Stimulated activated CD4-positive, alpha-beta T cell treated with anti-CD3 and anti-CD28 coated beads, Interleukin-15, amount 100 ng/mL, for 1 hour (primary cell): ENCODE measurements at regions not wholly inside any gene's neighbourhood (a gene's known extent, or its start where the extent isn't known, plus 50 kb on each side); places are given as distances from the start of the nearest gene placed in this dataset.
A peak's percentile ranks its signal among the peaks of the same experiment; 100 is the strongest.

Experiments
- DNase-seq, 2 donors: peaks; one replicate each; pipeline ENCODE4 v3.0.0-alpha.2; 2020; ENCODE audit warnings: low read depth in 1 of 2, low spot score in 1 of 2

DNA sequence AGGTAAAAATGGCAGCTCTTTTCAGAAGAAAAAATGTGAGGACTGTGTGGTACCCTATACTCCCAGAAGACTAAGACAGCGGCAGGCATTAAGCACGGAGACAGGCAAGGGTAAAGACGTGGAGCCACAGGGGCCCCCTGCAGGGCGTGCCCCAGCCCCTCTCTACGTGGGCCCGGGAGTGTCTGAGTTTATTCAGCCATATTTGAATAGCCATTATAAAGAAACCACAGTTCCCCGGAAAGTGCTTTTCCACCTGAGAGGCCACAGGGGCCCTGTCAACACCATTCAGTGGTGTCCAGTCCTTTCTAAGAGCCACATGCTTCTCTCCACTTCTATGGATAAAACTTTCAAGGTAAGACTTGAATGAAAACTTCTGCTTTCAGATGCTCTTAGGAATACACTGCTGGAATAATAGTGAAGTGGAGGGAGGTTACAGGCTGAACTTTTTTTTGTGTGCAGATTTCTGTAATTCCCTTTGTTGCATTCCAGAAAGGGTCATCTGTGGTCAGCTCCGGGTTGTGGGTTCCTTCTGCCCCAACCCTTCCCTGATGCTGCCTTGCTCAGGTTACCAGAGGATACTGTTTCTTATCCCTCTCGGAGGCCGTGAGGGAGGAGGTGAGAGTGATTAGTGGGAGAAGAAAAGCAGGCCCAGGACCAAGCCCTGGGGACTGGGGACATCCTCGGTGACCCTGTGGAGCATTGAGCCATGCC lies 58.4 kb downstream of the SLC25A47 start:
- no peak for DNase-seq

DNA sequence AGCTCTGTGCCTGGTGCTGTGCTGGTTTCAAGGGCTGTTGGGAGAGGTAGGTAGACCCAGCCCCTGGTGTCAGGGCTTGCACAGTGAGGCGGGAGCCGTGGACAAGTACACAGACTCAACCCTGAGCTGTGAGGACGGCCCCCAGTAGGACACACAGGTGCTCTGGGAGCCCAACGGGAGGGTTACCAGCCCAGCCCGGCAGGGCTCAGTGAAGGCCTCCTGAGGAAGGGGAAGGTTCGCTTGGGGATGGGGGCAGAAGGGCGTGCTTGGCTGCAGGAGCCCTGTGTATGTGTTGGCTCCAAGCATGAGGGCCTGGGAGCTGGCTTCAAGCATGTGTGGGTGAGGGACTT lies 58.9 kb downstream of the SLC25A47 start:
- no peak for DNase-seq

DNA sequence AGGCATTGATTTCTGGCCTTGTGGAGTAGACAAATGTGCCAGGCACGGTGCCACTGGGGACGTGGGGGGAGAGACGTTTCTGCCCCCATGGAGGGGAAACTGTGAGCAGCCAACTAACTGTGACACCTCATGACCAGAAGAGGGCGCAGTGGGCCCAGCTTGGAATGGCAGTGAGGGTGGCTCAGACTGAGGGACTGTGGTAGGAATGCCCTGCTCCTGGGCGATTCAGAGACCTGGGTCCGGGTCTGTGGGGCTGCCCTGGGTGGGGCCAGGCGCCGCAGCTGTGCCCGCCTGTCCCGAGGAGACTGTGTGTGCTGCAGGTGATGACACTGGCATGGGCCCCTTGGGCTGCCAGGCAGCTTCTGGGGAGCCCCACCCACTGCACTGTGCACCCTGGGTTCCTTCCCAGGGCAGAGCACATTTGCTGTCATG lies 60.6 kb downstream of the SLC25A47 start:
- peak; percentile 40 for DNase-seq

DNA sequence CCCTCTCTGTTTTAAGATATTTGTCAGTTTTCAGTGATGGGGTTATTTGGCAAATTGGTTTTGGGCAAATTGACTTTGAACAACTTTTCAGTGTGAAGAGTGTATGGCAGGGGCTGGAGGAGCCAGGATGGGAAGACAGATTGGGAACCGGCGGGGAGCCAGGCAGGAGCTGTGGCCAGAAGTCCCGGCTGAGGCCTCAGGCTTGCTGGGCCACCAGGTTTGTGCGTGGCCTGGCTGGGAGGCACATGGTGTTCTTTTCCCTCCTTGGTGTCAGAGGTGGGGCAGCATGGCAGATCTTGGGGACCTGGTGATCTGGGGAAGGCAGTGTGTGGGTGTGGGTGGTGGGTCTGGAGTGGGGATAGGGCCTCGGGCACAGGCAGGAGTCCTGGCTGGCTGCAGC lies 61.1 kb downstream of the SLC25A47 start:
- DNase-seq: no peak

DNA sequence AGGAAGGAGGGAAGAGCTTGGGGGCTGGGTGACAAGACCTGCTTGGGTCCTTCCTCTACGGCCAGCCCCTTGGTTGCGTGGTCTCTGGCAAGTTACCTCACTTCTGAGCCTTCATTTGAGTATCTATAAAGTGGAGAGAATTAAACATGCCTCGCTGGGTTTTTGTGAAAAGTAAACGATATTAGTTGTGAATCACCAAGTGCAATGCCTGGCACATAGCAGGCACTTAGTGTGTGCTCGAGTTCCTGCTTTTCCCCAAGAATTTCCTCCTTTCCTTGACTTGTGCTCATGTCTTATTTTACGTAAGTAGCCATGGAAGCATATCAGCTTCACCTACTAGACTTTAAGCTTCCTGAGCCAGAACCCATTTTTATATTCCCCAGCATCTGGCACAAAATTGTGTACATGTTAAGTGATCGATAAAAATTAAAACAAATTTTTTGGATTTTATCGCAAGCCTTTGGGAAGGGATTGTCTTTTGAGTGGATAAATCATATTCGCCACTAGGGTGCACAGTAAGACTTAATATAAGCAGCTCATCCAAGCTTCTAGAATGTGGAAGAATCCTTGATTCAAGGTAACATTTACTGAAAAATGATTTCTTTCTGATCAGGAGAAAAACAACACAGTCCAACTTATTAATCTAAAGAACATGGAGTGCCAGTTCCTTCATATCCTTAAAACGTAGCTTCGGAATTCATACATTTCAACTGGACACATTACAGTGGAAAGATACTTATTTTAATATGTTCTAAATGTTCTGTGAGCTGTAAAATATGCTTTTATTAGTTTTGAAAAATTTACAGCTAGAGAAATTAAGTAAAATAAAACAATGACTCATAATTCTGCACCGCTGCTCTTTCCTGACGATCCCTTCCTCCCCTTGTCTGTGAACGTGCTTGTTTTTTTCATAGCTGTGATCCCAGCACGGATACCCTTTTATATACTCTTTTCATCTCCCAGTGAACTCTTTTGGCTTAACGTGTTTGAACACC lies 62.0 kb downstream of the SLC25A47 start:
- no peak for DNase-seq

DNA sequence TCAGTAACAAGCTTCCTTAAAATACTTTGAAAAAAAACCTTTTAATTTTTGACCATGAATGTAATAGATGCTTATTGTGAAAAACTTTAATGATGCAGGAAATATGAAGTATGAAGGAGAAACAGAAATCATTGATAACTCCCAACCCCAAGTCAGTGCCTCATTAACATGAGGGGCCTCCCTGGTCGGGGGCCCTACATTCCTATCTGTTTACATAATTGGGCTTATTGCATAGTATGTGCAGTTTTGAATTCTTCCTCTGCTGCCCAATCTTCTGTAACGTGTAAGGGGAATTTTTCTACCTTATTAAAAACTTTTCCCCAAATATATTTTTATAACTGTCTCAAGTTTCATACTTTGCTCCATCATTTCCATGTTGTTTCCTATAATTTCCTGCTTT lies 63.0 kb downstream of the SLC25A47 start:
- no peak for DNase-seq

DNA sequence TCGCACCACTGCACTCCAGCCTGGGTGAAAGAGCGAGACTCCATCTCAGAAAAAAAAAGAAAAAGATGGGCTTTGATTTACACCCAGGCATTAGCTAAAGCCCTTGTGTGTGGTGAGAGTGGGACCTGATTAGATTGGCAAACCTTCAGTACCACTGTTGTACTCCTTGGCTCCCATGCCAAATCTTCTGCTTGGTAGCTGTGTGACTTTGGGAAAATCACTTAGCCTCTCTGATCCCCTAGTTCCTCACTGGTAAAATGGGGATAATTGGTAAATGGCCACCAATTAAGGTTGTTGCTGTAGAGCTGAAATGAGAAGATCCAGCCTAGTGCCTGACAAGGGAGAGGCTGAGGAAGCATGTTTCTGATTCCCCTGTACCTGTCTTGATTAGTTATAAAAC lies 63.7 kb downstream of the SLC25A47 start:
- no peak for DNase-seq

DNA sequence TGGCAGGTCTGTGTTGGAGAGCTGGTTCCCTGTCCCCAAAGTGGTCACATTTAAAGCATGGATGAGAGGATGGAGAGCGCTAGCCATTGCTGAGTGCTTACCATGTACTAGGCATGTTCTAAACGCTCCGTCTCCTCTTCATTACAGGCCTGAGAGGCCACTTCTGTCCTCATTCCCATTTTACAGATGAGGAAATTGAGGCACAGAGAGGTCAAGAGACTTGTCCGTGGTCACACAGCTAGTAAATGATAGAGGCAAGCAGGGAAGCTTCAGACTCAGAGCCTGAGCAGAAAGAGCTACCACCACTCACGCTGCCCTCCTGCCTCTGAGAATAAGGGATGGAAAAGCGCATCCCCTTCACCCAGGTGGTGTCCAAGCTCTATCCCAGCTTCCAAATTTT lies 64.3 kb downstream of the SLC25A47 start:
- no peak for DNase-seq

DNA sequence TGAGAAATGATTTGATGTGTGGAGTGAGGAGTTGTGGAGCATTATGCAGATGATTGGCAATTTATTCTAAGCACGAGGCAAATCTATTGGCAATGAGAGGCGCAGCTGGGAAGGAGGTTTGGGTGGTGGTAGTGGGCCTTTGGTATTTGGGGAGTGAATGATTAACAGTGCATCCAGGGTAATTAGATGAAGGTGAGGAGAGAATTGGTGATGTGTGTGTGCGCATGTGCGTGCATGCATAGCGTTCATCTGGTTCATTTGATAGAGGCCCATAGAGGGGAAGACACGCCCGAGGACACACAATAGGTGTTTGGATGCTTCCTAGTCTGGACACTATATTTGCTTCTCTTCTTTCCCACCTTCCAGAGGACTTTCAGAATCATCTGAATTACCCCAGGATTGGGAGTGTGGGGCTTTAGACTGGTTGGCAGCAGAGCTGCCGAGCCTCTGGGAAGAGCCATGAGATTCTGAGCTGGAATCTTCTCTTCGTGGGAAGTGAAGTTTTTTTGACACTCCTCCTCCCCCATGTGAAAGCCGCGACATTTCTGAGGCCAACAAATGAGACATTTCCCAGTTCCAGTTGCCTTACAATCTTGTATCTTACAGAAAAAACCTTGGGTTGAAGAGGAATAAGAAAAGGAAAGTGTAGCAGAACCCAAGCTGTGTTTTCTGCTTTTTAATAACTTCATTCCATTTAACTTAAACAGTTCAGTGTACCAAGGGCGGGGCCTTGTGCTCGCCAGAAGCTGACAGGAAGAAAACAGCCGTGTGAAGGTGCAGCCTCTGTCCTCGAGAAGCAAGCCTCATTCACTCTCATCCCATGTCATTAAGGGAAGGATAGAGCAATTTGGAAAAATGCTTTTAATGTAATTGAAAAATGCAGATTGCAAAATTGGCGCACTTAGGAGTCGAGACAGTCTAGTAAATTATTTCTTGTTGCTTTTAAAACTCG lies 65.2 kb downstream of the SLC25A47 start:
- no peak for DNase-seq

DNA sequence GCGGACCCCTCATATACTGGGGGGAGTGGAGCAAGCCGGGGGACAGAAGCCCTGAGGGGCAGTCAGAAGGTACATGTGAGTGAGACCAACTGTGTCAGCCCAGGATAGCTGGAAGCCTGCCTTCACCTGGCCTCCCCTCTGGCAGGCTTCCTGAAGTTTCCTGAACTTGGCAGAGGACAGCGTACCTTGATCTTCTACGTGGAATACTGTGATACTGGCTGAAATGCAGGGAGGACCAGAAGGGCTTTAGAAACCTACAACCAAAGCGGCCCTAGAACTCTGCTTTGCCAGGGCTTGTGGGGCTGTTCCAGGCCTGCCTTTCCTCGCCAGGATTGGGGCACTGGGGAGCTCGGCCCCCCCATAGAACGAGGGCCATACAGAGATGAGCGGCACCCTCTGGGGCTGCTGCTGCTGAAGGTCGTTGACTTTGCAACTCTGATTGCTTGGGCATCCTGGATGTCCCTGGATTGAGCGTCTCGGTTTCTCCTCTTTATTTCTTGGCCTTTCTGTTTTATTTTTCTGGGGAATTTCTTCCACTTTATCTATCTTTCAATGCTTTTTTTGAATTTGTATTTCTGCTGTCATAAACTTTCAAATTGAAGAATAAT lies 66.5 kb downstream of the SLC25A47 start:
- DNase-seq: no peak

DNA sequence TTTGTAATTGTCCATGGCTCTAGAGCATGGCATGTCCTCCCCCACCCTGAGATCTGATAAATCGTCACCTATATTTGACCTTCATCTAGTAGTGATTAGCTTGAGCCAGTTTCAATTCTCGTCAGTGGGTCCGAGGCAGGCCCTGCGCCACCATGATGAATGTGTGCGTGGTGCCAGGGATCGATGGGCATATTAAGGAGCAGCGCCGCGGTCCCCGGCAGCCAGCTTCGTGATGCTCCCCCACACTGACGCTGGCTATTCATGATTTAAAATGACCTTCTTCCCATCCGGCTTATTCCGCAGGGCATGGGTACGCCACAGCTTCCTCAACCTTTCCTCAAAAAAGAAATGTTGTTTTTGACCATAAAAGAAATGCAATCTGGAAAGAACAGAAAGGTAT lies 68.0 kb downstream of the SLC25A47 start:
- DNase-seq: no peak

DNA sequence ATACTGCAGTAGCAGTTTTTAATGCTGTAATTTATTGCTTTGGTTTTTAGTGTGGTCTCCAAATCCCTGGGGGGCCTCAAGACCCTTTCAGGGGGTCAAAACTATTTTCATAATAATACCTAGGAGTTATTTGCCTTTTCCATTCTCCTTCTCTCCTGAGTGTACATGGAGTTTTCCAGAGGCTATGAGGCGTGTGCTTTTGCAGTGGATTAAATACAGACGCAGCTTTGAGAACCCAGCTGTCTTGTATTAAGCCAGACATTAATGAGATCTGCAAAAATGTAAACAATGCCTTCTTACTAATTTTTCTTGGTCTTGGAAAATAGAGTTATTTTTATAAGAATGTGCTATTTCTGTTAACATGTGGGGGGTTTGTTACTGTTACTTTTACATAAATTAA lies 68.6 kb downstream of the SLC25A47 start:
- DNase-seq: no peak

DNA sequence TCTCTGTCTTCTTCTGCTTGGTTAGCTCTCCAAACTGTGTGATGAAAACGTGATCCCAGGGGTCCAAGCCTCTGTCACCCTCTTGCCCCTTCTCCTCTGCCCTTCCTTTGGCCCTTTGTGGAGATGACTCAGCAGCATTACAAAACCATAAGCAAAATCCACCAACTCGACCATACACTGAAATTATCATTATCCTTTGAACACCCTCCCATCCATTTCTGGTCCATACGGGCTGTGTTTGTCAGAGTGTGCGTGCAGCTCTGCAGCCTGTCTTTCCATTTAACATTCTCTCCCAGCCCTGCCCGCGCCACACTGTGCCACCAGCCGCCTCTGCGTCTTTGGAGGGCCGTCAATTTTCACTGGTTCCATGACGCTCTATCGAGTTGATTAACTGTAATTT lies 69.2 kb downstream of the SLC25A47 start:
- DNase-seq: no peak

DNA sequence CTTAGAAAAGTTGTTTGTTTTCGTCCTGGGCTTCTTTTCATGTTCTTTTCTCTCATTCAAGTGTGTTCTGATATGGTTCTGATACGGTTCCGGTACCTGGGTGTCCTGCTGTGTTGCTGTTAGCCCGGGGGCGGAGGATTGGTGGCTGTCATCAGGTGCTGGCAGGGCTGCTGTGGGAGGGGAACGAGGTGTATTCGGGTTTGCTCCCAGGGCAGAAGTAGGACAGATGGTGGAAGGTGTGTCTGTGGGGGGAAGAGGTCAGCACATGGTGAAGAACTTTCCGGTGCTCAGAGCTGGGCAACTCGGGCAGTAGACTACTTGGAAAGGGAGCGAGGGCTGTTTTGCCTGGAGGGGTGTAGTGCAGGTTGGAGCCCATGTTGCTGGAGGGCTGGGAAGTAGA lies 70.2 kb downstream of the SLC25A47 start:
- no peak for DNase-seq

DNA sequence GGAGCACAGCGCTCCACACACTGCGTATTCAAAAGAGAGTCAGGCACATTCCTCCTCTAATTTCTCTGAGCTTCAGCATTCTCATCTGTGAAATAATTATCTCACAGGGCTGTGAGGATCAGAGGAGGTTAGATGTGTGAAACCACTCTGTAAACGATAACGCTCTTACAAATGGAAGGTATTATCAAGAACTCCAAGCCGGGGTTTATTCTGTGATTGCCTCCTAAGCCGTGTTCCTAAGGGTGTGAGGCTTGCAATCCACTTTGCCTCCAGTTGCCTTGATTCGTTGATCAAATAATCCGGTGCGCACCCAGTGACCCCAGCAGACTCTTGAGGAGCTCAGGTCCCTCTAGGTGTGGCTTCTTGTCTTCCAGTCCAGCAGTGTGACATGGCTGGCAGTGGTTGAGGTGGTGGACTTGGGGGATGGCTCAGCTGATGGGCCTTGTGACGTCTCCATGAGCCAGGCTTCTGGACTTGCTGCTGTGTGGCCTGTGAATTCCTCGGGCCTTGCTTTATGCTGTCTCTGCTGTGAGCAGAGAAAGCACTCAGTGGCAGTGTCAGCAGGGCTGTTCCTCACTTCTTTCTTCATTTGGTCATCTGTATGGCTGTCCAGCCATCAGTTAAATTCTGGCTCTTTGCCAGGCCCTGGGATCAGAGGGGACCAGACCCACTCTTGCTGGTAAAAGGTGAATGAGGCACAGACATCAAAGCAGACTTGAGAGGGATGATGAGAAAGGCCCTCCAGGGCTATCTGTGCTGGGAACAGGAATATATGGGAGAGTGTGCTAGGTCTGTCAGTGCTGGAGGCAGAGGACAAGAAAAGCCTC lies 71.0 kb downstream of the SLC25A47 start:
- DNase-seq: no peak

DNA sequence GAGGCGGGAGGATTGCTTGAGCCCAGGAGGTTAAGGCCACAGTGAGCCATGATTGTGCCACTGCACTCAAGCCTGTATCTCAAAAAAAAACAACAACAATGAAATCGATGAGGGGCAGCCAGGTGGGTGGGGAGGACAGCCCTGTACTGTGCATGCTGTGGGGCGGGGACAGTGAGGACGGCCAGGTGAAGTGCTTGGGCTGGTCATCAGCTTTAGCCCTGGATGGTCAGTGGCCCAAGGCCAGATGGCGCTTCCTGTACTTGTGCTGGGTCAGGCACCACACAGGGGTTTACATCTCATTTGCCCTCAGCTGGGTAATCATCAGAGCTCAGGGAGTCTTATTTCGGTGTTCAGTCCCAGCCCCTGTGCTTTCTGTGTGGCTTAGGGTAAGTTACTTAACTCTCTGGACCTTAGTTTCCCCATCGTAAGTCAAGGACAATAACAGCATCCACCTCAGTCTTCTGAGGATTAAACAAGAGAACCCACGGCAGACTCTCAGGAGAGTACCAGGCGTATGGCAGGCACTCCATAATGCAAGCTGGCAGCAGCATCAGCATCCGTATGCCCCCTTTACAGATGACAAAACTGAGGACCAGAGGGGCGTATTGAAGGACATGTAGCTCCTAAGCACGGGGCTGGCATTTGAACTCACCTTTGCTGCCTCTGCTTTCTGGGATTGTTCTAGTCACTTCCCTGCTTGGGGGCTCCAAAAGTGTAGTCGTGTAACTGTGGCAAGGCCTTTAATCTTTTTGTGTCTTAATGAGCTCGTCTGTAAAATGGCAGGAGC lies 71.9 kb downstream of the SLC25A47 start:
- DNase-seq: no peak

DNA sequence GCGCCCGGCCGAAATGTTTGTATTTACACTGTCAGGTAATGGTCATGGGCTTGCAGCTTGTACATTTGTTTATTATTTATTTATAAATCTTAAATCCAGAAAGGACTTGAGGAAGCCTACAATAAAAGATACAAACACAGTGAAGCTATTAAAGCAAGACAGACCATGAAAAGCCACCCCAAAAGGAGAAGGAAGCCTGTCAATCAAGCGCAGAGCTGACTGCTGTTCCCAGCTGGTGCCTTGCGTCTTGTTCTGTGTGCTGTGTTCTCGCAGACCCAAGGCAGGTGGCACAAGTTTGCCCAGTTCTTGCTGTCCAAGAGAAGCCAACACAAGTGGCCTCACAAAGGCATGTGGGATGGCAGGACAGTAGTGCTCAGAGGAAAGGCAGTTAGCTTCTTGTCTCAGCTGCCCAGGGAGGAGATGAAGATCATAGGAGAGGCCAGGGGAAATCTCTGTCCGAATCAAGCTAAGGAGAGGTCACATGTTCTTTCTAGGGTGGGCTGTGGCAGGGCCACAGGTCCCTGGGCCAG lies 73.2 kb downstream of the SLC25A47 start:
- DNase-seq: no peak

DNA sequence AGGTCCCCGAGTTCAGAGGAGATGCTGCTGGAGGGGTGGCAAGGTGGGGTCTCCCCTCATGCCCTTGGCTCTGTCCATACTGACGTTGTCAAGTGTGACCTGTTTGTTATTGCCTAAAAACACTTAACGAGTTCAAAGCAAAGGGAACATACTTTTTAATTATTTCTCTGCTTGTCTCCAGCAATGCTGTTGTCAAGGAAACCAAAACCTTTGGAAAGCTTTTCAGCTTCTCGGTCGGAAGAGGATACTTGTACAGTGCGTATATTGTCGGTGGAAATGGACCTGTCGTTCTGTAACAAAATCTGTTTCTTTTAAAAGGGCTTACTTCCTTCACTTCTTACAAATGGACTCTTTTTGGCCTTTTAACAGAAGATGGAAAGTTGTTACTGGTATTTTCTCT lies 73.9 kb downstream of the SLC25A47 start:
- DNase-seq: no peak

DNA sequence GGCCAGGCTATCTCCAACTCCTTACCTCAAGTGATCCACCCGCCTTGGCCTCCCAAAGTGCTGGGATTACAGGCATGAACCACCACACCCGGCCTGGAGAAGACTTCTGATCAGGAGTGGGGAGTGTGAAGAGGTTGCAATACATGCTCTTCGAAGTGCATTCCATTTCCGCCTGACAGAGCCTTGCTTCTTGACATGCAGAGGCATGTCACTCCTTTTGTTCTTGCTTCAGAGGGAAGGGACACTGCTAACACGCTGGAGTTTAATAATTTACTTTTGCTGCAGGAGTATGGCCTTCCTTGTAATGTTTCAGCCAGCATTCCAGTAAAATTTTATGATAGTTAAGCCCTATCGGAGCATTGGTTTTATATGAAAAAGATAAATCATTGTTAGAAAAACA lies 74.9 kb downstream of the SLC25A47 start:
- DNase-seq: no peak
